ENCODE measurements at regions not wholly inside any gene's neighbourhood (a gene's known extent, or its start where the extent isn't known, plus 50 kb on each side); places are given as distances from the start of the nearest gene placed in this dataset.

- TF ChIP-seq POLR2AphosphoS5 (IDR thresholded peaks at IDR 0.05) (no peak), EP300 (IDR thresholded peaks at IDR 0.05) (no peak), CTCF (IDR thresholded peaks at IDR 0.05) (no peak)
These were observed 295.7 kb upstream of the SHH start for GRCh38 chr7:156107957-156108356.
